Erythroblast (primary cell): ENCODE measurements at regions not wholly inside any gene's neighbourhood (a gene's known extent, or its start where the extent isn't known, plus 50 kb on each side); places are given as distances from the start of the nearest gene placed in this dataset.

Experiments
- DNase-seq, 2 experiments: peaks; one replicate each; lab custom pipeline; 2025; lab: John Stamatoyannopoulos, UW
- GATA1 ChIP-seq: IDR thresholded peaks from 2 replicates; pipeline ENCODE4 v1.6.1; 2011; ENCODE audit warnings: low read depth, mild to moderate bottlenecking, control low read depth, low read length, moderate library complexity
- POLR2A ChIP-seq: IDR thresholded peaks from 2 replicates; pipeline ENCODE4 v1.6.1; 2011; ENCODE audit warnings: mild to moderate bottlenecking, low read length

DNA sequence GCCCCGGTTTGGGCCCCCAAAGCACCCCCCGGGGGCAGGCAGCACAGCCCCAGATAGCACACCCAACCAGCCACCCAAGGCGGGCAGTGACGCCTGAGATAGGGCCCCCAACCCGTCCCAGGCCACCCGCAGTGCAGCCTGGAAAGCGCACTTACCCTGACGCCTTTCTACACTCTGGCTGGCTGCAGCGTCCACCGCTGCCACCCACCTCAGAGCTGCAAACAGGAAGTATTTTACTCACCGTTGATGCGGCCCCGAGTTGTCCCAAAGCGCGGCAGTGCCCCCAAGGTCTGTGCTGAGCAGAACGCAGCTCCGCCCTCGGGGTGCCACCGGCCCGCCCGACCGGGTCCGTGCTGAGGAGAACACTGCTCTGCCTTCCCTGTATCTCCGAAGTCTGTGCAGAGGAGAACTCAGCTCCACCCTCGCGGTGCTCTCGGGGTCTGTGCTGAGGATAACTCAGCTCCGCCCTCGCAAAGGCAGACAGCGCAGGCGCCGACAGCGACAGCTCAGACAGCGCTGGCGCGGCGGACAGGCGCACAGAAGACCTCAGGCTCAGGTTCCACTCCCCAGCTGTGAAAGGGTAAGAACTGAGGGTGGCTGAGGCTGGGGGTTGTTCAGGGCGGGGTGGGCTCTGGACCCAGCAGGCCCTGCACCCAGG is 786.9 kb downstream of the CDY1 start:
- TF ChIP-seq GATA1 (no peak), POLR2A (no peak)
- DNase-seq = no peak

DNA sequence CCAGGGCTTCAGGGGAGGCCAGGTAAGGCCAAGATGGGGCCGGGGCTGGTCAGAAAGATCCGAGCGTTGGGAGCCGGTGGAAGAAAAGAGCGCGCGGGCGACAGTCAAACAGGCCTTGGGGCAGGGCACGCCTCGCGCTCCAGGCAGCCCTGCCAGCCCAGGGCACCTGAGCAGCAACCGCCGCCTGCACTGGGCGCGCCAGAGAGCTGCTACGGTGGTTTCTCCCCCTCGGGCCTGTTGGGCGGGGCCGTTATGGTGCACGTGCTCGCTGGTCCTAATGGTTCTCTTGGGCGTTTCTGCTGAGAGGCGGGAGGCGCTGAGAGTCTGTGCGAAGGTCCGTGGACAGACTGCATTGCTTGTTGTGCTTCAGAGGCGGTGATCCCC is 787.4 kb downstream of the CDY1 start:
- no peak for DNase-seq
- TF ChIP-seq POLR2A (no peak), GATA1 (no peak)
